ENCODE measurements at regions not wholly inside any gene's neighbourhood (a gene's known extent, or its start where the extent isn't known, plus 50 kb on each side); places are given as distances from the start of the nearest gene placed in this dataset.

DNA sequence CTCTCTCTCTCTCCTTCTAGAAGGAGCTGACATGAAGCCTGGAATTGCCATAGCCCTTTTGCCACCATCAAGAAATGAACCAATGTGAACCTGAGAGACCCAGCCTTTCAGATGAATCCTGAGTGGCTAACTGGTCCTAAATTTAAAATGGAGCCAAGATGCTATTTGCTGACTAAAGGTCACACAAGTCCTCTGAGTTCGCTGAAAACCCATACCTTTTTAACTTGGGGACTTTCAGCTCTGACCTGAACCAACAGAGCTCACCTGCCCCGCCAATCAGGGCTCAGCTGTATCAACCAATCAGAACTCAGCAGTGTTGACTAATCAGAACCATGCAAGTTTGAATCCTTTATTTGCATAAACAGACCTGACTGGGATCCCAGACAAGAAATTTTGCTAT is 70.3 kb upstream of the MDM1 start:
- Mint-ChIP-seq H3K4me3 (ENCODE audit: unreplicated experiment) (no peak overlapping the region), H3K4me1 (ENCODE audit: insufficient read depth, unreplicated experiment) (peaks cover 15% of the 10 kb centered on the region), H3K27ac (ENCODE audit: low read depth, unreplicated experiment) (no peak overlapping the region), H3K9me3 (ENCODE audit: unreplicated experiment) (peaks cover 5% of the 10 kb centered on the region), H3K36me3 (ENCODE audit: insufficient read depth, unreplicated experiment) (peaks cover 7% of the 10 kb centered on the region), H3K27me3 (ENCODE audit: insufficient read depth, unreplicated experiment) (no peaks in the 10 kb centered on the region)
- ChIA-PET POLR2A (no interaction called here), CTCF (interaction anchor here (0.6 kb wide), 1 partner anchor 305 kb away, joined by 4 read pairs; no protein-coding TSS in a partner anchor)
- DNase-seq (ENCODE audit: unreplicated experiment), result no peak
- TF ChIP-seq, protein P1, sequence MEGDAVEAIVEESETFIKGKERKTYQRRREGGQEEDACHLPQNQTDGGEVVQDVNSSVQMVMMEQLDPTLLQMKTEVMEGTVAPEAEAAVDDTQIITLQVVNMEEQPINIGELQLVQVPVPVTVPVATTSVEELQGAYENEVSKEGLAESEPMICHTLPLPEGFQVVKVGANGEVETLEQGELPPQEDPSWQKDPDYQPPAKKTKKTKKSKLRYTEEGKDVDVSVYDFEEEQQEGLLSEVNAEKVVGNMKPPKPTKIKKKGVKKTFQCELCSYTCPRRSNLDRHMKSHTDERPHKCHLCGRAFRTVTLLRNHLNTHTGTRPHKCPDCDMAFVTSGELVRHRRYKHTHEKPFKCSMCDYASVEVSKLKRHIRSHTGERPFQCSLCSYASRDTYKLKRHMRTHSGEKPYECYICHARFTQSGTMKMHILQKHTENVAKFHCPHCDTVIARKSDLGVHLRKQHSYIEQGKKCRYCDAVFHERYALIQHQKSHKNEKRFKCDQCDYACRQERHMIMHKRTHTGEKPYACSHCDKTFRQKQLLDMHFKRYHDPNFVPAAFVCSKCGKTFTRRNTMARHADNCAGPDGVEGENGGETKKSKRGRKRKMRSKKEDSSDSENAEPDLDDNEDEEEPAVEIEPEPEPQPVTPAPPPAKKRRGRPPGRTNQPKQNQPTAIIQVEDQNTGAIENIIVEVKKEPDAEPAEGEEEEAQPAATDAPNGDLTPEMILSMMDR (IDR thresholded peaks at IDR 0.05; ENCODE audit: unreplicated experiment), result no peak
- intact Hi-C loops (cut with micrococcal nuclease), result no loop called here
- BruUV-seq (replicated peaks), result no TSS peak

DNA sequence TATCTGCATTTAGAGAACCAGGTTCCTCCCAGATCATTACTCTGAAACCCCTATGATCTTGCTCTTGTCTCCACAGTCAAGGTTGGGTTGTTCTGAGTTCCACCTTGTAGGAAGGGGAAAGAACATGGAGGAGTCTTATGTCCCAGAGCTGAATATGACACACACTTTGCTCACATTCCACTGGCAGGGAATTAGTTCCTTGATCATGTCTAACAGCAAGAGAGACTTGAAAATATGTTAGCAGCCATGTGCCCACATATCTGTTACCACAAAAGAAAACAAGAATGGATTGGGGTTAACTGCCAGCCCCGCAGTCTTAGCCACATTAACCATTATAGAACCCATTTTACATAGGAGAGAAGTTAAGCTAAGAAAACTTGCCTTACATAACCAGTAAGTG is 71.1 kb upstream of the MDM1 start:
- ChIA-PET CTCF (interaction anchor here (0.6 to 1.5 kb wide), 2 partner anchors 16 to 285 kb away, joined by 3 read pairs; no protein-coding TSS in a partner anchor), POLR2A (interaction anchor here (0.7 to 1.3 kb wide), 2 partner anchors 16 to 38 kb away, joined by 3 read pairs; no protein-coding TSS in a partner anchor)
- intact Hi-C loops (cut with micrococcal nuclease), result no loop called here
- TF ChIP-seq, protein P1 (IDR thresholded peaks at IDR 0.05; ENCODE audit: unreplicated experiment), result no peak
- Mint-ChIP-seq H3K4me3 (ENCODE audit: unreplicated experiment) (no peak overlapping the region), H3K4me1 (ENCODE audit: insufficient read depth, unreplicated experiment) (peaks cover 15% of the 10 kb centered on the region), H3K27ac (ENCODE audit: low read depth, unreplicated experiment) (no peak overlapping the region), H3K9me3 (ENCODE audit: unreplicated experiment) (no peaks in the 10 kb centered on the region), H3K36me3 (ENCODE audit: insufficient read depth, unreplicated experiment) (peaks cover 7% of the 10 kb centered on the region), H3K27me3 (ENCODE audit: insufficient read depth, unreplicated experiment) (no peaks in the 10 kb centered on the region)
- DNase-seq (ENCODE audit: unreplicated experiment), result no peak
- BruUV-seq (replicated peaks), result no TSS peak

DNA sequence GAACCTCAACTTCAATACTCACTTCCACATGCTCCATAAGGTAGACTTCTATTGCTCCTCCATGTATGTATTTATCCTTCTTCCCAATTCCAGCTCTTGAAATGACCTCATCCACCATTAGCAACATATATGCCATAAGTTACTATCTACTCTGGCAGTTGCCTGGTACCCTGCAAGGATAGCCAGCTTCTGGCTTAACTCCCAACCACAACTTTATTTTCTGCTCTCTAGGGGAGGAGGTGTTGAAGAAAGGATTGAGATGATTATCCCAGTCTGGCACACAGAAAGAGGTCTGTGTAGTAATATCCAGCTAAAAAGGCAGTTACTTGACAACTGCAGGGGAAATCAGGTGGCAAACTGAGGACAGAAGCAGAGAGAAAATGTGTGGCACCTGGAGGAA is 71.5 kb upstream of the MDM1 start:
- no peak overlapping the region for H3K4me3 Mint-ChIP-seq (ENCODE audit: unreplicated experiment)
- H3K4me1 Mint-ChIP-seq (ENCODE audit: insufficient read depth, unreplicated experiment), result peaks cover 15% of the 10 kb centered on the region
- intact Hi-C loops (cut with micrococcal nuclease), result no loop called here
- H3K9me3 Mint-ChIP-seq (ENCODE audit: unreplicated experiment), result no peaks in the 10 kb centered on the region
- ChIA-PET POLR2A (interaction anchor here (0.5 to 1.3 kb wide), 3 partner anchors 16 to 67 kb away, joined by 3 to 5 read pairs (median 3); no protein-coding TSS in a partner anchor), CTCF (interaction anchor here (1.5 kb wide), 1 partner anchor 15 kb away, joined by 3 read pairs; no protein-coding TSS in a partner anchor)
- H3K27ac Mint-ChIP-seq (ENCODE audit: low read depth, unreplicated experiment), result no peak overlapping the region
- H3K27me3 Mint-ChIP-seq (ENCODE audit: insufficient read depth, unreplicated experiment), result no peaks in the 10 kb centered on the region
- BruUV-seq (replicated peaks), result no TSS peak
- TF ChIP-seq, protein P1 (IDR thresholded peaks at IDR 0.05; ENCODE audit: unreplicated experiment), result no peak
- no peak for DNase-seq (ENCODE audit: unreplicated experiment)
- peaks cover 7% of the 10 kb centered on the region for H3K36me3 Mint-ChIP-seq (ENCODE audit: insufficient read depth, unreplicated experiment)

DNA sequence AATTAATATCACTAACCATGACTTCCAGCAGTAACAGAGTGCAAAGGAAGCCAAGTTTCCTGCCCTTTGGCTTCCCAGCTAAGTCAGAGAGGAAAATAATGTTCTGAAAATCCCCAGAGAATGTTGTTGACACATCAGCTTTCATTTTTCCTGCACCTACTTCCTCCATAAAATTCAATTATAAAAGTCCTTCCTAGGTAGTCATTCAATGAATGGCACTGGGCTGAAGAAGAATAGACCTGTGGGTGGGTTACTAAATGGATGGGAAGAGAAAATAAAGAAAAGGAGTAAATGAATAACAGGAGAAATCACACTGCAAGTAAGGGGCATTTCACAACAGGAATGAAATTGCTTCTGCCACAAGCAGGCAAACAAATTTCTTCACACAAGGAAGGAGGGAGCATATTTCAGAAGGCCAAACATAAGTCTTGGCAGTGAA is 73.2 kb upstream of the MDM1 start:
- intact Hi-C loops (cut with micrococcal nuclease), result loop anchor here (5.0 kb wide), 1 partner anchor 207 kb away; the partner anchor contains the start of gene RAP1B
- Mint-ChIP-seq H3K27ac (ENCODE audit: low read depth, unreplicated experiment) (no peak overlapping the region), H3K9me3 (ENCODE audit: unreplicated experiment) (no peaks in the 10 kb centered on the region), H3K36me3 (ENCODE audit: insufficient read depth, unreplicated experiment) (peaks cover 7% of the 10 kb centered on the region), H3K4me1 (ENCODE audit: insufficient read depth, unreplicated experiment) (peaks cover 15% of the 10 kb centered on the region), H3K27me3 (ENCODE audit: insufficient read depth, unreplicated experiment) (no peaks in the 10 kb centered on the region), H3K4me3 (ENCODE audit: unreplicated experiment) (no peak overlapping the region)
- no TSS peak for BruUV-seq (replicated peaks)
- ChIA-PET CTCF (no interaction called here), POLR2A (interaction anchor here (1.2 kb wide), 1 partner anchor 40 kb away, joined by 3 read pairs; no protein-coding TSS in a partner anchor)
- no peak for DNase-seq (ENCODE audit: unreplicated experiment)
- TF ChIP-seq, protein P1 (IDR thresholded peaks at IDR 0.05; ENCODE audit: unreplicated experiment), result no peak

Measured in MCF 10A (cell line).